ENCODE measurements at regions not wholly inside any gene's neighbourhood (a gene's known extent, or its start where the extent isn't known, plus 50 kb on each side); places are given as distances from the start of the nearest gene placed in this dataset.

- Histone ChIP-seq H3K4me1 (ENCODE audit: control insufficient read depth, insufficient read depth, low read length) (peaks cover 6% of the 10 kb centered on the region; the same call in 1 of the 2 replicates), H3K9ac (ENCODE audit: low read depth, low read length) (no peak overlapping the region), H3K27me3 (ENCODE audit: control insufficient read depth, insufficient read depth, low read length) (no peaks in the 10 kb centered on the region), H3K9me3 (ENCODE audit: control insufficient read depth, insufficient read depth, low read length) (no peaks in the 10 kb centered on the region), H3K36me3 (ENCODE audit: control insufficient read depth, insufficient read depth, low read length) (no peaks in the 10 kb centered on the region), H3K27ac (ENCODE audit: low read depth, low read length) (no peak overlapping the region), H3K4me3 (ENCODE audit: low read depth, low read length) (no peak overlapping the region)
These were observed 157.8 kb upstream of the TNP1 start for GRCh38 chr2:217017456-217018252.

GRCh38 chr2:217016796-217017419 lies 157.0 kb upstream of the TNP1 start:
- no peak overlapping the region for H3K27ac ChIP-seq (ENCODE audit: low read depth, low read length)
- no peak overlapping the region for H3K9ac ChIP-seq (ENCODE audit: low read depth, low read length)
- no peak overlapping the region for H3K4me3 ChIP-seq (ENCODE audit: low read depth, low read length)
- peaks cover 6% of the 10 kb centered on the region; the same call in 1 of the 2 replicates for H3K4me1 ChIP-seq (ENCODE audit: control insufficient read depth, insufficient read depth, low read length)
- no peaks in the 10 kb centered on the region for H3K9me3 ChIP-seq (ENCODE audit: control insufficient read depth, insufficient read depth, low read length)
- H3K36me3 ChIP-seq (ENCODE audit: control insufficient read depth, insufficient read depth, low read length) = no peaks in the 10 kb centered on the region
- H3K27me3 ChIP-seq (ENCODE audit: control insufficient read depth, insufficient read depth, low read length) = no peaks in the 10 kb centered on the region

GRCh38 chr2:217014328-217015105 lies 154.7 kb upstream of the TNP1 start:
- Histone ChIP-seq H3K27me3 (ENCODE audit: control insufficient read depth, insufficient read depth, low read length) (no peaks in the 10 kb centered on the region), H3K4me1 (ENCODE audit: control insufficient read depth, insufficient read depth, low read length) (peaks cover 6% of the 10 kb centered on the region; the same call in 1 of the 2 replicates), H3K9me3 (ENCODE audit: control insufficient read depth, insufficient read depth, low read length) (no peaks in the 10 kb centered on the region)

GRCh38 chr2:217013926-217014325 lies 154.1 kb upstream of the TNP1 start:
- Histone ChIP-seq H3K27me3 (ENCODE audit: control insufficient read depth, insufficient read depth, low read length) (no peaks in the 10 kb centered on the region), H3K9me3 (ENCODE audit: control insufficient read depth, insufficient read depth, low read length) (no peaks in the 10 kb centered on the region), H3K36me3 (ENCODE audit: control insufficient read depth, insufficient read depth, low read length) (no peaks in the 10 kb centered on the region), H3K4me1 (ENCODE audit: control insufficient read depth, insufficient read depth, low read length) (peaks cover 6% of the 10 kb centered on the region; the same call in 1 of the 2 replicates), H3K27ac (ENCODE audit: low read depth, low read length) (no peak overlapping the region), H3K4me3 (ENCODE audit: low read depth, low read length) (no peak overlapping the region), H3K9ac (ENCODE audit: low read depth, low read length) (no peak overlapping the region)

More at GRCh38 chr2:217014328-217015105, 154.7 kb upstream of the TNP1 start:
- no peak overlapping the region for H3K27ac ChIP-seq (ENCODE audit: low read depth, low read length)
- H3K36me3 ChIP-seq (ENCODE audit: control insufficient read depth, insufficient read depth, low read length) = no peaks in the 10 kb centered on the region
- no peak overlapping the region for H3K9ac ChIP-seq (ENCODE audit: low read depth, low read length)
- no peak overlapping the region for H3K4me3 ChIP-seq (ENCODE audit: low read depth, low read length)

GRCh38 chr2:217011576-217011975 lies 151.7 kb upstream of the TNP1 start:
- no peaks in the 10 kb centered on the region for H3K27me3 ChIP-seq (ENCODE audit: control insufficient read depth, insufficient read depth, low read length)
- no peaks in the 10 kb centered on the region for H3K9me3 ChIP-seq (ENCODE audit: control insufficient read depth, insufficient read depth, low read length)
- no peak overlapping the region for H3K9ac ChIP-seq (ENCODE audit: low read depth, low read length)

GRCh38 chr2:217010173-217010572 lies 150.3 kb upstream of the TNP1 start:
- Histone ChIP-seq H3K4me3 (ENCODE audit: low read depth, low read length) (no peak overlapping the region), H3K27ac (ENCODE audit: low read depth, low read length) (no peak overlapping the region), H3K9me3 (ENCODE audit: control insufficient read depth, insufficient read depth, low read length) (no peaks in the 10 kb centered on the region), H3K9ac (ENCODE audit: low read depth, low read length) (no peak overlapping the region), H3K4me1 (ENCODE audit: control insufficient read depth, insufficient read depth, low read length) (peaks cover 6% of the 10 kb centered on the region; the same call in 1 of the 2 replicates), H3K36me3 (ENCODE audit: control insufficient read depth, insufficient read depth, low read length) (no peaks in the 10 kb centered on the region), H3K27me3 (ENCODE audit: control insufficient read depth, insufficient read depth, low read length) (no peaks in the 10 kb centered on the region)

More at GRCh38 chr2:217011576-217011975, 151.7 kb upstream of the TNP1 start:
- no peak overlapping the region for H3K4me3 ChIP-seq (ENCODE audit: low read depth, low read length)
- H3K4me1 ChIP-seq (ENCODE audit: control insufficient read depth, insufficient read depth, low read length) = peaks cover 6% of the 10 kb centered on the region; the same call in 1 of the 2 replicates
- no peaks in the 10 kb centered on the region for H3K36me3 ChIP-seq (ENCODE audit: control insufficient read depth, insufficient read depth, low read length)
- no peak overlapping the region for H3K27ac ChIP-seq (ENCODE audit: low read depth, low read length)

GRCh38 chr2:217008794-217009193 lies 148.9 kb upstream of the TNP1 start:
- Histone ChIP-seq H3K9ac (ENCODE audit: low read depth, low read length) (no peak overlapping the region), H3K9me3 (ENCODE audit: control insufficient read depth, insufficient read depth, low read length) (no peaks in the 10 kb centered on the region), H3K27me3 (ENCODE audit: control insufficient read depth, insufficient read depth, low read length) (no peaks in the 10 kb centered on the region), H3K4me1 (ENCODE audit: control insufficient read depth, insufficient read depth, low read length) (no peaks in the 10 kb centered on the region), H3K4me3 (ENCODE audit: low read depth, low read length) (no peak overlapping the region), H3K27ac (ENCODE audit: low read depth, low read length) (no peak overlapping the region), H3K36me3 (ENCODE audit: control insufficient read depth, insufficient read depth, low read length) (no peaks in the 10 kb centered on the region)

GRCh38 chr2:217006217-217006616 lies 146.4 kb upstream of the TNP1 start:
- Histone ChIP-seq H3K9ac (ENCODE audit: low read depth, low read length) (no peak overlapping the region), H3K4me3 (ENCODE audit: low read depth, low read length) (no peak overlapping the region), H3K4me1 (ENCODE audit: control insufficient read depth, insufficient read depth, low read length) (no peaks in the 10 kb centered on the region), H3K27me3 (ENCODE audit: control insufficient read depth, insufficient read depth, low read length) (no peaks in the 10 kb centered on the region), H3K36me3 (ENCODE audit: control insufficient read depth, insufficient read depth, low read length) (no peaks in the 10 kb centered on the region), H3K27ac (ENCODE audit: low read depth, low read length) (no peak overlapping the region), H3K9me3 (ENCODE audit: control insufficient read depth, insufficient read depth, low read length) (no peaks in the 10 kb centered on the region)

GRCh38 chr2:217004656-217005055 lies 144.8 kb upstream of the TNP1 start:
- Histone ChIP-seq H3K27ac (ENCODE audit: low read depth, low read length) (no peak overlapping the region), H3K27me3 (ENCODE audit: control insufficient read depth, insufficient read depth, low read length) (no peaks in the 10 kb centered on the region), H3K4me3 (ENCODE audit: low read depth, low read length) (no peak overlapping the region), H3K9me3 (ENCODE audit: control insufficient read depth, insufficient read depth, low read length) (no peaks in the 10 kb centered on the region), H3K36me3 (ENCODE audit: control insufficient read depth, insufficient read depth, low read length) (no peaks in the 10 kb centered on the region), H3K9ac (ENCODE audit: low read depth, low read length) (no peak overlapping the region), H3K4me1 (ENCODE audit: control insufficient read depth, insufficient read depth, low read length) (no peaks in the 10 kb centered on the region)

GRCh38 chr2:217001740-217002139 lies 141.9 kb upstream of the TNP1 start:
- H3K4me1 ChIP-seq (ENCODE audit: control insufficient read depth, insufficient read depth, low read length) = no peaks in the 10 kb centered on the region

More at GRCh38 chr2:217001740-217002139, 141.9 kb upstream of the TNP1 start:
- Histone ChIP-seq H3K27me3 (ENCODE audit: control insufficient read depth, insufficient read depth, low read length) (no peaks in the 10 kb centered on the region), H3K27ac (ENCODE audit: low read depth, low read length) (no peak overlapping the region), H3K9me3 (ENCODE audit: control insufficient read depth, insufficient read depth, low read length) (no peaks in the 10 kb centered on the region), H3K9ac (ENCODE audit: low read depth, low read length) (no peak overlapping the region), H3K4me3 (ENCODE audit: low read depth, low read length) (no peak overlapping the region), H3K36me3 (ENCODE audit: control insufficient read depth, insufficient read depth, low read length) (no peaks in the 10 kb centered on the region)
